ENCODE measurements at regions not wholly inside any gene's neighbourhood (a gene's known extent, or its start where the extent isn't known, plus 50 kb on each side); places are given as distances from the start of the nearest gene placed in this dataset.
A peak's percentile ranks its signal among the peaks of the same experiment; 100 is the strongest.

GRCh38 chr1:198102454-198102827 lies 54.4 kb upstream of the NEK7 start:
- H3K9me3 Mint-ChIP-seq: peaks cover 4% of the 10 kb centered on the region
- peaks cover 3 to 11% of the 10 kb centered on the region in 2 donors for H3K27me3 Mint-ChIP-seq
- H3K4me3 Mint-ChIP-seq: peak overlapping the region; percentile 79
- H3K4me1 Mint-ChIP-seq (ENCODE audit: low read depth in 2 of 2): peaks cover 21 to 44% of the 10 kb centered on the region in 2 donors
- ATAC-seq (peak; percentile 94 to 96), DNase-seq (ENCODE audit: low spot score) (peak; percentile 70)
- peaks cover 8% of the 10 kb centered on the region for H3K36me3 Mint-ChIP-seq
- peak overlapping the region; percentile 28 to 89 for H3K27ac Mint-ChIP-seq

- H3K9me3 Mint-ChIP-seq: peaks cover 4% of the 10 kb centered on the region
Measured at GRCh38 chr1:198105185-198105584, 51.6 kb upstream of the NEK7 start.

GRCh38 chr1:198106011-198106410 lies 50.8 kb upstream of the NEK7 start:
- DNase-seq (ENCODE audit: low spot score): no peak
- Mint-ChIP-seq H3K27ac (peak overlapping the region in 1 of 2 donors; percentile 35), H3K27me3 (no peaks in the 10 kb centered on the region), H3K4me1 (ENCODE audit: low read depth in 2 of 2) (peaks cover 19 to 28% of the 10 kb centered on the region in 2 donors), H3K4me3 (no peak overlapping the region), H3K9me3 (peaks cover 4% of the 10 kb centered on the region), H3K36me3 (no peaks in the 10 kb centered on the region)
- ATAC-seq: no peak

More at GRCh38 chr1:198105185-198105584, 51.6 kb upstream of the NEK7 start:
- no peaks in the 10 kb centered on the region for H3K27me3 Mint-ChIP-seq
- peaks cover 21 to 32% of the 10 kb centered on the region in 2 donors for H3K4me1 Mint-ChIP-seq (ENCODE audit: low read depth in 2 of 2)
- no peak overlapping the region for H3K4me3 Mint-ChIP-seq
- H3K27ac Mint-ChIP-seq: no peak overlapping the region
- no peak for DNase-seq (ENCODE audit: low spot score)
- no peaks in the 10 kb centered on the region for H3K36me3 Mint-ChIP-seq
- ATAC-seq: no peak

Data from natural killer cell treated with Interleukin-12 subunit alpha and Interleukin-12 subunit beta and Interleukin-15 and Interleukin-18, amount 100 ng/mL, for 72 hours (primary cell).